MM.1S (cell line): ENCODE measurements at regions not wholly inside any gene's neighbourhood (a gene's known extent, or its start where the extent isn't known, plus 50 kb on each side); places are given as distances from the start of the nearest gene placed in this dataset.

Source experiments
- EZH2 ChIP-seq: fragments of 300-600 bp; sonication (generic); optimal IDR thresholded peaks from 2 replicates; pipeline ENCODE3; 2017; ENCODE audit warnings: low read depth, mild to moderate bottlenecking, antibody characterized with exemption, low read length, mixed read lengths
- EZH2phosphoT487 ChIP-seq: fragments of 300-600 bp; sonication (generic); IDR thresholded peaks from 2 replicates; pipeline ENCODE4 v1.6.1; 2018; ENCODE audit warnings: antibody characterized with exemption, low read length
- TF ChIP-seq, protein P1 (sequence below): fragments of 300-600 bp; sonication (generic); IDR thresholded peaks from 2 replicates; pipeline ENCODE4 v1.5.1; 2016; ENCODE audit warnings: antibody characterized with exemption, low read length, mixed read lengths

DNA sequence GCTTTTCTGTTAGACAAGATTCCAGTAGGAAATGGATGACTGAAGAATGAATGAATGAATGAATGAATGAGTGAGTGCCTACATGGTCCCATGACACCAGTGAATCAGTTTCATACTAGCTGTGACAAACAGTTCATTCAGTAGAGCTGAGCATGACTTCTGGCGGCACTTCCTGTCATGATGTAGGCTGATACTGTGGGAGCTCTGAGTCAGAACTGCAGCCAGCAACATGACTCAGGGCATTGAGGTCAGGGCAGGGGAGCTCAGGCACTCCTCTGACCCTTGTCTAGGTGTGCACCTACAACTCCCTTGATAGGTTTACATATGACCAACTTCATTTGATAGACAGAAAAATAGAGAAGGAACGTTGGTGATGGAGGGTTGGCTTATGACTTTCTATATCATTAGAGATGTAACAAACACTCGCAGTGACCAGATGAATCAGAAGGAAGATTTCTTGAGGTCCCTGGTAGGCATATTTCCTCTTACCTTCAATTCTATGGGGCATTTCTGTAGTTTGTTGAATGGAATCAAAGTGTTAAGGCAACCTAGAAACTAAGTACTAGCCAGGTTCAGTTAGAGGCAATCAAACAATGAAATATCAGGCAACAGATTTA is 139.3 kb upstream of the ARHGAP5 start:
- TF ChIP-seq, protein P1, sequence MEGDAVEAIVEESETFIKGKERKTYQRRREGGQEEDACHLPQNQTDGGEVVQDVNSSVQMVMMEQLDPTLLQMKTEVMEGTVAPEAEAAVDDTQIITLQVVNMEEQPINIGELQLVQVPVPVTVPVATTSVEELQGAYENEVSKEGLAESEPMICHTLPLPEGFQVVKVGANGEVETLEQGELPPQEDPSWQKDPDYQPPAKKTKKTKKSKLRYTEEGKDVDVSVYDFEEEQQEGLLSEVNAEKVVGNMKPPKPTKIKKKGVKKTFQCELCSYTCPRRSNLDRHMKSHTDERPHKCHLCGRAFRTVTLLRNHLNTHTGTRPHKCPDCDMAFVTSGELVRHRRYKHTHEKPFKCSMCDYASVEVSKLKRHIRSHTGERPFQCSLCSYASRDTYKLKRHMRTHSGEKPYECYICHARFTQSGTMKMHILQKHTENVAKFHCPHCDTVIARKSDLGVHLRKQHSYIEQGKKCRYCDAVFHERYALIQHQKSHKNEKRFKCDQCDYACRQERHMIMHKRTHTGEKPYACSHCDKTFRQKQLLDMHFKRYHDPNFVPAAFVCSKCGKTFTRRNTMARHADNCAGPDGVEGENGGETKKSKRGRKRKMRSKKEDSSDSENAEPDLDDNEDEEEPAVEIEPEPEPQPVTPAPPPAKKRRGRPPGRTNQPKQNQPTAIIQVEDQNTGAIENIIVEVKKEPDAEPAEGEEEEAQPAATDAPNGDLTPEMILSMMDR = no peak
- no peak for TF ChIP-seq EZH2
- no peak for TF ChIP-seq EZH2phosphoT487
